Right lobe of liver (tissue), 4 donors: ENCODE measurements at regions not wholly inside any gene's neighbourhood (a gene's known extent, or its start where the extent isn't known, plus 50 kb on each side); places are given as distances from the start of the nearest gene placed in this dataset.

Source experiments
- POLR2A ChIP-seq: fragments of 450-650 bp; IDR thresholded peaks from one replicate; pipeline ENCODE4 v1.6.1; 2017; ENCODE audit warnings: antibody characterized with exemption, mild to moderate bottlenecking
- TF ChIP-seq, protein P1 (sequence below), 4 donors: fragments of 200-600 bp in 3 of 4; fragments of 450-650 bp in 1 of 4; IDR thresholded peaks; one replicate each; pipeline versions ENCODE4 v1.5.1 to v1.8.0; 2016 to 2022; ENCODE audit warnings: antibody characterized with exemption in 4 of 4, mild to moderate bottlenecking in 2 of 4
- donor health status: DM: no; HTN: no; CAD: no.
- donor health status: DM: no; HTN: no; CAD: no.
- donor health status: DM: no; HTN: yes; CAD: no.

DNA sequence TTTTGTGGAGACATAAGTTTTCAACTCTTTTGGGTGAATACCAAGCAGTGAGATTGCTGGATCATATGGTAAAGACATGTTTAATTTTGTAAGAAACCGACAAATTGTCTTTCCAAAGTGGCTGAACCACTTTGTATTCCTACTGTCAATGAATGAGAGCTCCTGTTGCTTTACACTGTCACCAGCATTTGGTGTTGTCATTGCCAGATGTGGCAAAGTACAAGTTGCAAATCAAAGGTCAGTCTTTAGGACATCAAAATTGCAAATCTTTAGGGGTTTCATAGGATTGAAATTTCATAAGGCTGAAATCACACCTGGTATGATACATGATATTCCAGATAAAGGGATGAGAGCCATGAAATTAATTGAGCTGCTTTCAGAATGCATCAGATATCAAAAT is 67.7 kb upstream of the ELOVL6 start:
- TF ChIP-seq POLR2A, result no peak
- TF ChIP-seq, protein P1, sequence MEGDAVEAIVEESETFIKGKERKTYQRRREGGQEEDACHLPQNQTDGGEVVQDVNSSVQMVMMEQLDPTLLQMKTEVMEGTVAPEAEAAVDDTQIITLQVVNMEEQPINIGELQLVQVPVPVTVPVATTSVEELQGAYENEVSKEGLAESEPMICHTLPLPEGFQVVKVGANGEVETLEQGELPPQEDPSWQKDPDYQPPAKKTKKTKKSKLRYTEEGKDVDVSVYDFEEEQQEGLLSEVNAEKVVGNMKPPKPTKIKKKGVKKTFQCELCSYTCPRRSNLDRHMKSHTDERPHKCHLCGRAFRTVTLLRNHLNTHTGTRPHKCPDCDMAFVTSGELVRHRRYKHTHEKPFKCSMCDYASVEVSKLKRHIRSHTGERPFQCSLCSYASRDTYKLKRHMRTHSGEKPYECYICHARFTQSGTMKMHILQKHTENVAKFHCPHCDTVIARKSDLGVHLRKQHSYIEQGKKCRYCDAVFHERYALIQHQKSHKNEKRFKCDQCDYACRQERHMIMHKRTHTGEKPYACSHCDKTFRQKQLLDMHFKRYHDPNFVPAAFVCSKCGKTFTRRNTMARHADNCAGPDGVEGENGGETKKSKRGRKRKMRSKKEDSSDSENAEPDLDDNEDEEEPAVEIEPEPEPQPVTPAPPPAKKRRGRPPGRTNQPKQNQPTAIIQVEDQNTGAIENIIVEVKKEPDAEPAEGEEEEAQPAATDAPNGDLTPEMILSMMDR (IDR thresholded peaks at IDR 0.05), result no peak
